Endothelial cell of umbilical vein (primary cell): ENCODE measurements at regions not wholly inside any gene's neighbourhood (a gene's known extent, or its start where the extent isn't known, plus 50 kb on each side); places are given as distances from the start of the nearest gene placed in this dataset.

Experiments
- BruUV-seq: library from RNA; stranded (reverse); fragments of 400-500 nt; replicated peaks from 2 replicates; lab custom pipeline; 2021; lab: Mats Ljungman, UMichigan
- CTCF ChIA-PET: fragments of 300-600, 350-600 bp; sonication (Branson Sonifier 250); formaldehyde crosslinking; loops from one replicate; lab custom pipeline; 2021; ENCODE audit warnings: antibody characterized with exemption, inconsistent platforms; lab: Charles Lee
- POLR2A ChIA-PET: fragments of 300-600, 350-600 bp; sonication (Branson Sonifier 250); formaldehyde crosslinking; loops from one replicate; lab custom pipeline; 2021; ENCODE audit warnings: antibody characterized with exemption, inconsistent platforms; lab: Charles Lee
- DNase-seq: peaks from one replicate; pipeline ENCODE4 v3.0.0-alpha.2; 2011; ENCODE audit warnings: low read depth, low spot score
- FAIRE-seq: peaks from 2 replicates; lab custom pipeline; 2011; peaks lifted over from hg19 to GRCh38; lab: Jason Lieb, UNC
- H2AFZ ChIP-seq: 2 replicates; pipeline ENCODE4 v1.6.0; 2012; ENCODE audit warnings: low read depth, low read length, control low read depth, inconsistent platforms
- H3K27ac ChIP-seq: 2 replicates; pipeline ENCODE4 v1.5.1; 2011; ENCODE audit warnings: low read depth, mild to moderate bottlenecking, control low read depth, low read length, moderate library complexity; ENCODE audit not compliant: insufficient read depth
- H3K27me3 ChIP-seq, 2 experiments: 2 replicates each; pipeline versions ENCODE4 v1.6.0 to v1.6.1; 2011; ENCODE audit warnings: low read length in 2 of 2, mixed read lengths in 1 of 2; ENCODE audit not compliant: control insufficient read depth in 2 of 2, insufficient read depth in 2 of 2
- H3K36me3 ChIP-seq, 2 experiments: 2 replicates in 1 of 2; 3 replicates in 1 of 2; pipeline ENCODE4 v1.5.1; 2011; ENCODE audit warnings: low read length in 2 of 2, mild to moderate bottlenecking in 1 of 2, moderate library complexity in 1 of 2; ENCODE audit not compliant: control insufficient read depth in 2 of 2, insufficient read depth in 2 of 2; ENCODE audit errors: extremely low read depth in 1 of 2
- H3K4me1 ChIP-seq: 3 replicates; pipeline ENCODE4 v1.5.1; 2011; ENCODE audit warnings: mild to moderate bottlenecking, low read length; ENCODE audit not compliant: control insufficient read depth, insufficient read depth; ENCODE audit errors: extremely low read depth
- H3K4me2 ChIP-seq: 2 replicates; pipeline ENCODE4 v1.6.1; 2011; ENCODE audit warnings: low read length, control low read depth, mixed read lengths; ENCODE audit not compliant: insufficient read depth
- H3K4me3 ChIP-seq, 3 experiments: fragments of 200-600 bp in 1 of 3; sonication (generic), shearing (Covaris generic) in 1 of 3; replicated peaks in 1 of 3; 2 replicates each; pipeline ENCODE4 v1.5.1; 2011 to 2016; ENCODE audit warnings: control low read depth in 3 of 3, low read length in 3 of 3, mild to moderate bottlenecking in 2 of 3, inconsistent platforms in 1 of 3, low read depth in 1 of 3, moderate library complexity in 1 of 3; ENCODE audit not compliant: insufficient read depth in 1 of 3
- H3K79me2 ChIP-seq: 2 replicates; pipeline ENCODE4 v1.6.0; 2012; ENCODE audit warnings: low read length, inconsistent platforms; ENCODE audit not compliant: control insufficient read depth, insufficient read depth
- H3K9ac ChIP-seq: replicated peaks from 2 replicates; pipeline ENCODE3; 2011; ENCODE audit warnings: low read length, control low read depth; ENCODE audit not compliant: insufficient read depth; ENCODE audit errors: extremely low read depth
- H3K9me1 ChIP-seq: replicated peaks from 3 replicates; pipeline ENCODE4 v1.6.0; 2011; ENCODE audit warnings: mild to moderate bottlenecking, low read length; ENCODE audit not compliant: control insufficient read depth, insufficient read depth; ENCODE audit errors: extremely low read depth
- H3K9me3 ChIP-seq: replicated peaks from 2 replicates; pipeline ENCODE4 v1.5.1; 2012; ENCODE audit warnings: low read length, inconsistent platforms; ENCODE audit not compliant: control insufficient read depth, insufficient read depth
- H4K20me1 ChIP-seq: replicated peaks from 2 replicates; pipeline ENCODE3; 2011; ENCODE audit warnings: mild to moderate bottlenecking, low read length; ENCODE audit not compliant: control insufficient read depth, insufficient read depth; ENCODE audit errors: extremely low read depth
- EZH2 ChIP-seq: IDR thresholded peaks from 2 replicates; pipeline ENCODE4 v1.6.1; 2012; ENCODE audit warnings: borderline replicate concordance, low read depth, mild to moderate bottlenecking, moderate library complexity, low read length, inconsistent platforms; ENCODE audit not compliant: severe bottlenecking
- FOS ChIP-seq: IDR thresholded peaks from 2 replicates; pipeline ENCODE4 v1.6.1; 2011; ENCODE audit warnings: mild to moderate bottlenecking, low read length, moderate library complexity, borderline replicate concordance; ENCODE audit not compliant: insufficient read depth
- GATA2 ChIP-seq: IDR thresholded peaks from 2 replicates; pipeline ENCODE4 v1.7.0; 2011; ENCODE audit warnings: low read depth, mild to moderate bottlenecking, moderate library complexity, mixed read lengths, low read length; ENCODE audit not compliant: insufficient read length, insufficient read depth
- MAX ChIP-seq: IDR thresholded peaks from 2 replicates; pipeline ENCODE4 v1.6.1; 2011; ENCODE audit not compliant: insufficient read depth, insufficient read length
- MYC ChIP-seq: IDR thresholded peaks from one replicate; pipeline ENCODE4 v1.6.1; 2011; ENCODE audit warnings: mild to moderate bottlenecking, low read depth, low read length
- POLR2A ChIP-seq: IDR thresholded peaks from 2 replicates; pipeline ENCODE4 v1.6.1; 2012; ENCODE audit warnings: low read depth, mild to moderate bottlenecking, control low read depth, low read length
- POLR2AphosphoS5 ChIP-seq: IDR thresholded peaks from 2 replicates; pipeline ENCODE4 v1.6.1; 2012; ENCODE audit warnings: low read depth, mild to moderate bottlenecking, control low read depth, low read length, moderate library complexity; ENCODE audit not compliant: insufficient read depth
- dilution Hi-C: fragments of 300-500 bp; cut with MboI; formaldehyde crosslinking; loops from one replicate; pipeline ENCODE4 v1.15.0; 2019; ENCODE audit warnings: low sequenced_read_pairs; ENCODE audit not compliant: extremely low pct_ligation_motif_present
- intact Hi-C: fragments of 100-400 bp; cut with micrococcal nuclease; formaldehyde crosslinking; loops from one replicate; pipeline ENCODE4 v1.10.0; 2022
- TF ChIP-seq, protein P1 (sequence below), 2 donors: IDR thresholded peaks; 1 replicate in 1 of 2; 2 replicates in 1 of 2; pipeline ENCODE4 v1.5.1; 2011; ENCODE audit warnings: low read length in 2 of 2, mild to moderate bottlenecking in 2 of 2, moderate library complexity in 2 of 2, control low read depth in 1 of 2, inconsistent platforms in 1 of 2, low read depth in 1 of 2; ENCODE audit not compliant: insufficient read depth in 1 of 2; ENCODE audit errors: extremely low read depth in 1 of 2

- Histone ChIP-seq H3K9ac (no peak overlapping the region), H3K4me2 (no peak overlapping the region), H3K79me2 (no peaks in the 10 kb centered on the region), H3K27me3 (no peaks in the 10 kb centered on the region), H3K9me1 (no peaks in the 10 kb centered on the region), H4K20me1 (no peaks in the 10 kb centered on the region), H2AFZ (no peak overlapping the region), H3K27ac (no peak overlapping the region), H3K4me3 (no peak overlapping the region), H3K9me3 (peaks cover 2% of the 10 kb centered on the region), H3K36me3 (no peaks in the 10 kb centered on the region), H3K4me1 (no peaks in the 10 kb centered on the region)
- FAIRE-seq = no peak
- no peak for DNase-seq
- dilution Hi-C loops (no loop called here), intact Hi-C loops (no loop called here)
- CTCF ChIA-PET = no interaction called here
- no peak for TF ChIP-seq MAX
- no peak for TF ChIP-seq GATA2
- no peak for TF ChIP-seq POLR2AphosphoS5
- TF ChIP-seq, protein P1, sequence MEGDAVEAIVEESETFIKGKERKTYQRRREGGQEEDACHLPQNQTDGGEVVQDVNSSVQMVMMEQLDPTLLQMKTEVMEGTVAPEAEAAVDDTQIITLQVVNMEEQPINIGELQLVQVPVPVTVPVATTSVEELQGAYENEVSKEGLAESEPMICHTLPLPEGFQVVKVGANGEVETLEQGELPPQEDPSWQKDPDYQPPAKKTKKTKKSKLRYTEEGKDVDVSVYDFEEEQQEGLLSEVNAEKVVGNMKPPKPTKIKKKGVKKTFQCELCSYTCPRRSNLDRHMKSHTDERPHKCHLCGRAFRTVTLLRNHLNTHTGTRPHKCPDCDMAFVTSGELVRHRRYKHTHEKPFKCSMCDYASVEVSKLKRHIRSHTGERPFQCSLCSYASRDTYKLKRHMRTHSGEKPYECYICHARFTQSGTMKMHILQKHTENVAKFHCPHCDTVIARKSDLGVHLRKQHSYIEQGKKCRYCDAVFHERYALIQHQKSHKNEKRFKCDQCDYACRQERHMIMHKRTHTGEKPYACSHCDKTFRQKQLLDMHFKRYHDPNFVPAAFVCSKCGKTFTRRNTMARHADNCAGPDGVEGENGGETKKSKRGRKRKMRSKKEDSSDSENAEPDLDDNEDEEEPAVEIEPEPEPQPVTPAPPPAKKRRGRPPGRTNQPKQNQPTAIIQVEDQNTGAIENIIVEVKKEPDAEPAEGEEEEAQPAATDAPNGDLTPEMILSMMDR (IDR thresholded peaks at IDR 0.05; ENCODE audit: extremely low read depth in 1 of 2, insufficient read depth in 1 of 2, low read depth in 1 of 2, low read length in 2 of 2) = no peak
- TF ChIP-seq MYC = no peak
- TF ChIP-seq EZH2 = no peak
- TF ChIP-seq POLR2A = no peak
- no peak for TF ChIP-seq FOS
- no TSS peak for BruUV-seq
- POLR2A ChIA-PET = no interaction called here
These were observed 491.6 kb downstream of the QKI start for GRCh38 chr6:163906006-163906710.
